Activated T-helper 1 cell treated with anti-CD3 and anti-CD28 coated beads, Interleukin-12 subunit alpha, Interleukin-12 subunit beta, Interleukin-2, Interleukin-4 antibody, amounts not matched to agents 30 ng/mL and 10 ng/mL and 1 ng/mL, durations not matched to agents 14 hours and 24 hours and 36 hours (primary cell): ENCODE measurements at regions not wholly inside any gene's neighbourhood (a gene's known extent, or its start where the extent isn't known, plus 50 kb on each side); places are given as distances from the start of the nearest gene placed in this dataset.

Source experiments
- DNase-seq: peaks from one replicate; pipeline ENCODE4 v3.0.0; 2021; ENCODE audit warnings: low spot score
- H3K27ac Mint-ChIP-seq: one replicate; pipeline ENCODE4 v1.8.0; 2021; ENCODE audit warnings: mild to moderate bottlenecking, mixed read lengths
- H3K27me3 Mint-ChIP-seq: one replicate; pipeline ENCODE4 v1.8.0; 2022; ENCODE audit warnings: mild to moderate bottlenecking, moderate library complexity, mixed read lengths; ENCODE audit not compliant: insufficient read depth
- H3K36me3 Mint-ChIP-seq: one replicate; pipeline ENCODE4 v1.8.0; 2021; ENCODE audit warnings: low read depth, mixed read lengths
- H3K4me1 Mint-ChIP-seq: one replicate; pipeline ENCODE4 v1.8.0; 2021; ENCODE audit warnings: low read depth, mixed read lengths
- H3K4me3 Mint-ChIP-seq: one replicate; pipeline ENCODE4 v1.8.0; 2021; ENCODE audit warnings: mild to moderate bottlenecking, moderate library complexity, mixed read lengths
- H3K9me3 Mint-ChIP-seq: one replicate; pipeline ENCODE4 v1.8.0; 2021; ENCODE audit warnings: mixed read lengths
- intact Hi-C: fragments of 100-400 bp; cut with micrococcal nuclease; formaldehyde crosslinking; loops from one replicate; pipeline ENCODE4 v1.15.1; 2024

GRCh38 chr2:71876542-71877451 is 270.9 kb downstream of the CYP26B1 start:
- H3K9me3 Mint-ChIP-seq: no peaks in the 10 kb centered on the region
- no peaks in the 10 kb centered on the region for H3K27me3 Mint-ChIP-seq
- no peaks in the 10 kb centered on the region for H3K4me1 Mint-ChIP-seq
- no peak overlapping the region for H3K27ac Mint-ChIP-seq
- intact Hi-C loops: no loop called here
- no peak for DNase-seq
- no peak overlapping the region for H3K4me3 Mint-ChIP-seq
- no peaks in the 10 kb centered on the region for H3K36me3 Mint-ChIP-seq

GRCh38 chr2:71872466-71873051 is 275.1 kb downstream of the CYP26B1 start:
- no peak overlapping the region for H3K4me3 Mint-ChIP-seq
- no peak overlapping the region for H3K27ac Mint-ChIP-seq
- H3K4me1 Mint-ChIP-seq: no peaks in the 10 kb centered on the region
- intact Hi-C loops: no loop called here
- no peaks in the 10 kb centered on the region for H3K27me3 Mint-ChIP-seq
- no peak for DNase-seq
- no peaks in the 10 kb centered on the region for H3K36me3 Mint-ChIP-seq
- no peaks in the 10 kb centered on the region for H3K9me3 Mint-ChIP-seq

- Mint-ChIP-seq H3K27ac (no peak overlapping the region), H3K36me3 (no peaks in the 10 kb centered on the region), H3K4me3 (no peak overlapping the region), H3K4me1 (no peaks in the 10 kb centered on the region), H3K27me3 (no peaks in the 10 kb centered on the region), H3K9me3 (no peaks in the 10 kb centered on the region)
- no peak for DNase-seq
- intact Hi-C loops: no loop called here
Measured at GRCh38 chr2:71865391-71865965, 282.2 kb downstream of the CYP26B1 start.

GRCh38 chr2:71864085-71864484 is 283.6 kb downstream of the CYP26B1 start:
- no peaks in the 10 kb centered on the region for H3K36me3 Mint-ChIP-seq
- H3K27ac Mint-ChIP-seq: no peak overlapping the region
- no peaks in the 10 kb centered on the region for H3K4me1 Mint-ChIP-seq
- intact Hi-C loops: no loop called here
- no peaks in the 10 kb centered on the region for H3K27me3 Mint-ChIP-seq
- no peak overlapping the region for H3K4me3 Mint-ChIP-seq
- H3K9me3 Mint-ChIP-seq: no peaks in the 10 kb centered on the region
- DNase-seq: no peak

GRCh38 chr2:71863396-71863795 is 284.3 kb downstream of the CYP26B1 start:
- no peak for DNase-seq
- intact Hi-C loops: no loop called here
- H3K36me3 Mint-ChIP-seq: no peaks in the 10 kb centered on the region

GRCh38 chr2:71862921-71863320 is 284.7 kb downstream of the CYP26B1 start:
- H3K27ac Mint-ChIP-seq: no peak overlapping the region
- no peak for DNase-seq
- no peak overlapping the region for H3K4me3 Mint-ChIP-seq
- H3K27me3 Mint-ChIP-seq: no peaks in the 10 kb centered on the region
- intact Hi-C loops: no loop called here
- no peaks in the 10 kb centered on the region for H3K36me3 Mint-ChIP-seq
- no peaks in the 10 kb centered on the region for H3K9me3 Mint-ChIP-seq
- no peaks in the 10 kb centered on the region for H3K4me1 Mint-ChIP-seq

More at GRCh38 chr2:71863396-71863795, 284.3 kb downstream of the CYP26B1 start:
- Mint-ChIP-seq H3K9me3 (no peaks in the 10 kb centered on the region), H3K27me3 (no peaks in the 10 kb centered on the region), H3K4me3 (no peak overlapping the region), H3K27ac (no peak overlapping the region), H3K4me1 (no peaks in the 10 kb centered on the region)

- H3K36me3 Mint-ChIP-seq: no peaks in the 10 kb centered on the region
- H3K27me3 Mint-ChIP-seq: no peaks in the 10 kb centered on the region
- H3K27ac Mint-ChIP-seq: no peak overlapping the region
- no peak for DNase-seq
- no peaks in the 10 kb centered on the region for H3K9me3 Mint-ChIP-seq
- intact Hi-C loops: no loop called here
- H3K4me3 Mint-ChIP-seq: no peak overlapping the region
- H3K4me1 Mint-ChIP-seq: no peaks in the 10 kb centered on the region
Measured at GRCh38 chr2:71861186-71862160, 286.2 kb downstream of the CYP26B1 start.

GRCh38 chr2:71860381-71860926 is 287.2 kb downstream of the CYP26B1 start:
- Mint-ChIP-seq H3K4me1 (no peaks in the 10 kb centered on the region), H3K9me3 (no peaks in the 10 kb centered on the region)

GRCh38 chr2:71859211-71859847 is 288.3 kb downstream of the CYP26B1 start:
- H3K9me3 Mint-ChIP-seq: no peaks in the 10 kb centered on the region
- no peak overlapping the region for H3K4me3 Mint-ChIP-seq
- intact Hi-C loops: no loop called here
- no peaks in the 10 kb centered on the region for H3K36me3 Mint-ChIP-seq
- H3K4me1 Mint-ChIP-seq: no peaks in the 10 kb centered on the region
- no peak overlapping the region for H3K27ac Mint-ChIP-seq
- no peak for DNase-seq
- H3K27me3 Mint-ChIP-seq: no peaks in the 10 kb centered on the region

More at GRCh38 chr2:71860381-71860926, 287.2 kb downstream of the CYP26B1 start:
- no peak for DNase-seq
- intact Hi-C loops: no loop called here
- H3K27me3 Mint-ChIP-seq: no peaks in the 10 kb centered on the region
- no peak overlapping the region for H3K27ac Mint-ChIP-seq
- no peak overlapping the region for H3K4me3 Mint-ChIP-seq
- H3K36me3 Mint-ChIP-seq: no peaks in the 10 kb centered on the region

GRCh38 chr2:71858071-71858470 is 289.6 kb downstream of the CYP26B1 start:
- Mint-ChIP-seq H3K4me3 (no peak overlapping the region), H3K36me3 (no peaks in the 10 kb centered on the region), H3K27ac (no peak overlapping the region), H3K4me1 (no peaks in the 10 kb centered on the region), H3K9me3 (no peaks in the 10 kb centered on the region), H3K27me3 (no peaks in the 10 kb centered on the region)
- intact Hi-C loops: no loop called here
- DNase-seq: no peak

GRCh38 chr2:71857636-71858035 is 290.0 kb downstream of the CYP26B1 start:
- Mint-ChIP-seq H3K9me3 (no peaks in the 10 kb centered on the region), H3K36me3 (no peaks in the 10 kb centered on the region), H3K4me1 (no peaks in the 10 kb centered on the region), H3K27ac (no peak overlapping the region), H3K27me3 (no peaks in the 10 kb centered on the region), H3K4me3 (no peak overlapping the region)
- intact Hi-C loops: no loop called here
- DNase-seq: no peak
